SW 1271 (cell line): ENCODE measurements at regions not wholly inside any gene's neighbourhood (a gene's known extent, or its start where the extent isn't known, plus 50 kb on each side); places are given as distances from the start of the nearest gene placed in this dataset.

ENCODE experiments used
- DNase-seq, 2 experiments: peaks; one replicate each; lab custom pipeline; 2025; lab: John Stamatoyannopoulos, UW

DNA sequence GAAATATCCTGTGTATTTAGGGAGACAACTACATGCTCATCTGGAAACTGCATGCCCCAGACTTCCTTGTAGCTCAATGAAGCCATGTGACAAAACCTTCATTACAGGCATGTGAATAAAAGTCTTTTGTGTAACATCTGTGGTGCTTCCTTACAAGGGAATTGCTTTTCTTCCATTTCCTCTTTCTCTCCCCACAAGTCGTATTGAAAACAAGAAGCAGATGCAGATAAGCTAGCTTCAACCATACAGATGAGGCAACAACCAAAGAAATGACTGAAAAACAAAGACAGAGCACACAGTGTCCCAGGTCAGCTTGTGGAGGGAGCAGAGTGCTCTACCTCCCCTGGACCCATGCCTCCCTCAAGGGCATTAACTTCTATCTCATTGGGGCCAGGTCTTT lies 115.8 kb upstream of the INPP4B start:
- no peak for DNase-seq

DNA sequence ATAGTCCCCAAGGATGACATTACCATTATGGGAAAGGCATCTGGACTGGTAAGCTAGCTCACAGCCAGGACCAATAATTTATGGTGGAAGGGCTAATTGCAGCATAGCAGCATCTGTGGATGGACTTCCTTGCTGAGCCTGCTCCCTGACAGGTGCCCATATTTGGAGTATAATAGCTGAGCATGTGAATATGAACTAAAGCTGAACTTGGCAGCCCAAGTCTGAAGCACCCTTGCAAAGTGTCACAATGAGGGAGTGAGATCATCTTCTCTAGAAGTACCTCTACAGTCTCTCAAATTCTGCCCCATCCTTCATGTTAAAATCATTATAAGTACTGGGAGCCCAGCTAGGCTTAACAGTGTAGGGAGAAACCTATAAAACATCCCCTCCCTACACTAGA lies 128.2 kb upstream of the INPP4B start:
- DNase-seq = no peak

DNA sequence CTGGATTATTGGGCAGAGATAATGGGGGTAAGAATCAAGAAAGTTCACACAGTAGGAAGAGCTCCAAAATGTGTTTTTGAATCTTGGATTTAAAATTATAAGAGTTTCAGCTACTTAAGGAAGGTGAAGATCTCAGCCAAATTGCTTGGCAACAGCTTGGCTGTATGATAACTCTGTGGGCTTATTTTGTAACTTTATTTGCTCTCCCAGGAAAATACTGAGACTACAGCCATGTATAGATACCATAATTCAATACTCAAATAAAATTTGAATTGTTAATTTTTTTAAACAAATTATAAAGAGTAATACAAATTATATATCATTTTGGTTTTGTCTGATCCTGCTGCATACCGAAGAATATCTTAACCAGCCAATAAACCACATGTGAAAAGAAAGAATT lies 129.5 kb upstream of the INPP4B start:
- no peak for DNase-seq

DNA sequence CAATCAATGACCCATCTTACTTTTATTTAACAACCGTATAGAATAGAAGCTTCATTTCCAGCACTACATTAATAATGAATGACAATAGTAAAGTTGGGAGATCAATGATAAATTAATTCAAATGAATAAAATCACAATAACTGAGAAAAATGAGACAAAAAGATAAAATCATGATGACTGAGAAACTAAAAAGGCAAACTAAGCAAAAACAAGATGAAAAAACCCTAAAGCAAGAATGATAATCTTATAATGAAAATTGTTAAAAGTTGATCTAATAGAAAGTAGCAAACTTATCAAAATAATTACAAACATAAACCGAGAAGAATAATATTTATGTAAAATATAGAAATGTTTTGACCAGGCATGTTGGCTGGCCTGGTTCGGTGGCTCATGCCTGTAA lies 130.4 kb upstream of the INPP4B start:
- DNase-seq = no peak

DNA sequence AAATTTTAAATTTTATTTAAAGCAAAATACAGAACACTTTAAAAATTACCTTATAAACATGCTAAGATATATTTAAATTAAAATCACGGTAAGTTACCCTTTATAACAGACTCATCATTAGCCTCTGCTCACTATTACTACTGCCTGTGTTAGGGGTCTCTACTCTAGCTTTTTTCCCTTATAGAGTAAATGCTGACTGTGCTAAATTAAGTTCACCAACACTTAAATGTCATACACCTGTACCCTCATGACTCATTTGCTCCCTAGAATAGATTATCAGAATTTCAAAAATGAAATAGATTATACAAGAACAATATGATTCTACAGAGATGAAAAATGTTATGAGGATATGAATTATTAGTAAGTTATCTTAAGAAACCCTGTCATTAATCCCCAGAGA lies 131.1 kb upstream of the INPP4B start:
- DNase-seq = no peak

DNA sequence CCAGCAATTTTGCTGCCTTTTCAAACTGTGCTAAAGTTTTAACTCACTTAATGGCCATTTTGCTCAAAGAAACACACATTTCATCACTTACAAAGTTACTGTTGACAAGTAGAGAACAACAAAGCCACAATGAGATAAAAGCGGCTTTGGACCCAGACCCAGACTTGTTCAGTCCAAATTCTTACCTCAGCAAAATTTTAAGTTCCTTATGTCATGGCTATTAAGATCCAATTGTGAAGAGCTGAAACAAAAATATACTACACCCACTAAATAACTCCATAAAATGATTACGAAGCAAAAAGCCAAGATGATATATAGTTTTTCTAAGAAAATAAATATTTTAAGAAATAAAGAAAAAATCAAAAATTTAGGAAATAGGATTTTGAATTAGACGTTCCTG lies 137.0 kb upstream of the INPP4B start:
- no peak for DNase-seq

DNA sequence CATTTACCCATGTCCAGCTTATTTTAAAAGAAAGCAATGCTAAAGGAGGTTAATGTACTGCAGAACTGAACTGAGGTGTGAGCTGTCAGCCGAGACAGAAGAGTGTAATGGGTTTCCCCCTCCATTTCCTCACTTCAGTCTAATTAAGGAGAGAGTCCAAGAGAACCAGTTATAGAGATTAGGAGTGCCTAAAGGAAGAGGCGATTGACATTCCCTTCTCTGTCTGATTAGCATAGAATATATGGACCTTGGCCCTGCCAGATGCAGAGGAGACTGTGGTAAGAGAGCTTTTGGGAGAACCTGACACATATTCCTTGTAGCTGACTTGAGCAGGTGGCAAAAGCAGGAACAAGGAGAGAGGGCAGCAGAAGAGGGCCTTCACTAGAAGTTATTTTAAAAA lies 137.5 kb upstream of the INPP4B start:
- no peak for DNase-seq

DNA sequence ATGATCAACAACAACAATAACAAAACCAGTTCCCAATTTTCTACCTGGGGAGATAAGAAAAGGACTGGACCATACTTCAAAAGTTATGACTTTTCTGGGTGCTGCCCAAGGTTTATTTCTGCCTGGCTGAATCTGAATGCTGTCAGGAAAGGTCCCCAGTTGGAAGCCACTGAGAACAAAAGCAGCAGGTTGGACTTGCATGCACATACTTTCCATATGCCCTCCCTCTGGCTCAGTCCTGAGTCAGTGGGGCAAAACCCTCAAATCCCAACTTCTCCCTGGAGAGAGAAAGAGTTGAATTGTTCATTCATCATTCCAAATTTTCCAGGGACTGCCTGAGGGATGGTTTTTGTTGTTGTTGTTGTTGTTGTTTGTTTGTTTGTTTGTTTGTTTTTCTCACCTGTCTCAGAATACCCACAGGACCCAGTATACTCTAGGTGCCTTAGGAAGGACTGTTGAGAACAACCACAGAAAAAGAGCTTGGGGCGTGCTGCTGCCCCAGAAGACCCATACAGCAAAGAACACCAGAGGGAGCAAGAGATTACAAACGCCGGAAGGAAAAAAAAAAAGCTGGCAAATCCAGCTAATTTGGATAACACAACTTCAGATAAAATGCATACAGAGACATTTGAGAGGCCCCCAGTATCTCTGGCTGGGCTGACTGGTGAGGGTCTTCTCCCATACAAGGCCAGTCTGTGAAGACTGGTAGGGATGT lies 138.9 kb upstream of the INPP4B start:
- peak in 1 of 2 experiments; percentile 2 for DNase-seq

DNA sequence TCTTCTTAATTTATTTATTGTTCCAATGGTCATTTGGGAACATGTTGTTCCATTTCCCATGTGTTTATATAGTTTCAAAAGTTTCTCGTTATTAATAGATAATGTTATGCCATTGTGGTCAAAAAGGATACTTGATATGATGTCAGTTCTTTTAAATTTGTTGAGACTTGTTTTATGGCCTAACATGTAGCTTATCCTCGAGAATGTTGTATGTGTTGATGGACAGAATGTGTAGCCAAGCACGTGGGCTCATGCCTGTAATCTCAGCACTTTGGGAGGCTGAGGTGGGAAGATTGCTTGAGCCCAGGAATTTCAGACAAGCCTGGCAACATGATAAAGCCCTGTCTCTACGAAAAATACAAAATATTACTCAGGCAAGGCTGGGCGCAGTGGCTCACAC lies 168.5 kb upstream of the USP38 start:
- DNase-seq = no peak

DNA sequence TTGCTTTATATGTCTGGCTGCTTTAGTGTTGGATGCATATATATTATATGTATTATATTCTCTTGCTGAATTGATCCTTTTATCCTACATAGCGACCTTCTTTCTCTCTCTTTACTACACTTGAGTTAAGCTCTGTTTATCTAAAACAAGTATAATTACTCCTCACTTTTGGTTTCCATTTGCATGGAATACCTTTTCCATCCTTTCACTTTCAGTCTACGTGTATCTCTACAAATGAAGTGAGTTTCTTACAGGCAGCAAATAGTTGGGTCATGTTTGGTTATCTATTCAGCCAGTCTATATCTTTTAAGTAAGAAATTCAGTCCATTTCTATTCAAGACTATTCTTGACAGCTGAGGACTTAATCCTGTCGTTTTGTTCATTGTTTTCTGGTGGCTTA lies 167.5 kb upstream of the USP38 start:
- no peak for DNase-seq

DNA sequence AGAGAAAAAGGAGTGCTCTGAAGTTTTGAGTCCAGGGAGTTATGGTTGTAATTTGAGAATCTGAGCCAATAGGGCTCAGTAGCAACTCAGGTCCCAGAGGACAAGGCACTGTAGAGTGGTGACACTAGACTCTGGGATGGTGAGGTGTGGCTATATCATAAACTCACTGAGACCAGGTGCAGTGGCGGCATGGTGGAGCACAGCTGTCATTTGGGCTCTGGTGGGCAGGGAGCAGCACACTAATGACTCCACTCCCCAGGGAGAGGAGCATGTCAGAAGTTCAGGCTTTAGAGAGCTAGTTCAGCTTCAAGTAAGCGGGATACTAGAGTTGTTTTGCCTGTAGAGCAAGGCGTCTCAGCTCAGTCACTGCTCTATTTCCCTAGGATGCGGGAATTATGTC lies 165.4 kb upstream of the USP38 start:
- DNase-seq = no peak

DNA sequence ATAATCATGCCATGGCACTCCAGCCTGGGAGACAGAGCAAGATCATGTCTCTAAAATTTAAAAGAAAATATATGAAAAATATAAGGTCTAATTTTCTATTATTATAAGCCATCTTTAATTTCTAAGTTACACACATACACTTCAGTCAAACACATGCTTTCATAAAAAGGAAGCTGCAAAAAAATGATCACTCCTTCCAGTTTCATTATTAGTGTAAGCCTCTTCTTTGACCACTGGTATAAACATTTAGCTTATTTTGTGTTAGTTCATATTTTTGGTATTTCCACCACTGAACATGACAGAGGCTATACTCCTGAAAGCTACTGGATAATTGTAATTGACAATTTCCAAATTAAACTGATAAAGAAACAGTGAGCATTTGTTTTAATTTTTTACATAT lies 163.3 kb upstream of the USP38 start:
- DNase-seq = no peak

DNA sequence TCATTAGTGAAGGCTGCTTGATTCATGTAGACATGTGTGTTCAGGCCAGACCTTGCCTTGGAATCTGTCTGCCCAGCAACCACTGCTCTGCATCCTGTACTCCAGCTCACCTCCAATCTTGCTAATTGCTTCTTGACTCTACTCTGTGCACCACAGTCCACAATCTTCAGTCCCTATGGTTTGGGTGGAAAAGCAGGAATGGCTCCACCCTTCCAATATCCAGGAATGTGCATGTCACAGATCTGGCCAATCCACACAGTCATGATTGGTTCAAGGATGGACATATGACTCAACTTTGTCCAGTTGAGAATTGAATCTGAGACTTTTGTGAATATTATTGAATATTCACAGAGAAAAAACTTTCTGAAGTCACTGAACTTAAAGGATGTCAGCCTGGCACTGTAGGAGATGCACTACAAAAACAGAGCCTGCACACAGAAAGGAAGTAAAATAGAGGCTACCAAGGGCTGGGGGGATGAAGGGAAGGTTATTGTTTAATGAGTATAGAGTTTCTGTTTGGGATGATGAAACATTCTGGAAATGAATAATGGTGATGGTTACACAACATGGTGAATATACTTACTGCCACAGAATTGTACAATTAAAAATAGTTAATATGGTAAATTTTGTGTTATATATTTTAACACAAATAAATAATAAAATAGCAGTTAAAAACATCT lies 161.3 kb upstream of the USP38 start:
- DNase-seq = no peak

DNA sequence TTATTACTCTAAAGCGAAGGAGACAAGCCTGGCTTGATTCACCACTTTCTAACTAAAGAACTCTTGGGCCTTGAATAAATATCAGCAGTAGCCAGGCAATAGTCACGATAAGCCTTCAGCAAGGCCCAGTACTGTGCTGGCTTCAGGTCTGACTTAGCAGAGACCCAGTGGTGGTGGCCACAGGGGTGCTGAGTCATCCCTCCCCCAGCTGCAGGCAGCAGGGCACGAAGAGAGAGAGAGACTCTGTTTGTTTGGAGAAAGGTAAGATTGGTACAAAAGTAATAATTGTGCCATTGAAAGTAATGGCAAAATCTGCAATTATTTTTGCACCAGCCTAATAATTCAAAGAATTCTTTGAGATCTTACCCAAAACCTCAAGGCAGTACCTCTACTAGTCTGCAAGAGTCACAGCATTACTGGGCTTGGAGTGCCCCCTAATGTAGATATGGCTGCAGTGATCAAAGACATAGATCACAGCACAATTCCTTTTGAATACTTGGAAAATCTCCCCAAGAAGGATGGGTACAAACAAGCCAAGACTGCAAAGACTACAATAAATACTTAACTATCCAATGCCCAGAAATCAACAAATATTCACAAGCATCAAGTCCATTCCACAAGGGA lies 159.5 kb upstream of the USP38 start:
- DNase-seq = no peak

DNA sequence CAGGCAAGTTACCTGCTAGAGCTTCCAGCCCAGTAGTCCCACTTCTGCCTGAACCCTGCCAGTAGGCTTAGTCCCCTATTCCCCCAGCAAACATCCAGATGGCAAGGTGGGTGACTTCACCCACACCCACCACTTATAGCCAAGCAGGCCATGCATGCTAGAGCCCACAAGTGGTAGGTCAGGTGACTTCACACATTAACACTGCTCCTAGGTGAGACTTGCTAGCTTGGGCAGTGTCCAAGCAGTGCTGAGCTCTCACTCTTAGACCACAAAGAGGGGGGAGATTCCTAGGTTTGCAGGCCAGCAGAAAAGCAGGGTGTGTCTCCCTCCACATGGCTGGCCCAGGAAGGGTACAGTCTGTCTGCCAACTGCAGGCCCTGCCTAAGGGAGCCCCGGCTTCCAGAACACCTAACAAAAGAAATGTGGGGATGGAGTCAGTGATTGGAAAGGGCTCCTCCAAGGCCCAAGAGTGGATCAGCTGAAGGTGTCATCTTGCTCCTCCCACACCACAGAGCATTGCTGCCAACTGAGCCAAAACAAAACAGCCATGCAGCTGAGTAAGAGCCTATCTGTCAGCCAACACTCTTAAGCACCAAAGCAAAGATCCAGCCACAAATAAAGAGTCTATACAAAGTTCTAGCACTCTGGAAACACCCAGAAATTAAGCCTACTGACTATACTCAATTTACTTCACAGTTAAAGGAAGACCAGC lies 158.1 kb upstream of the USP38 start:
- DNase-seq = no peak

DNA sequence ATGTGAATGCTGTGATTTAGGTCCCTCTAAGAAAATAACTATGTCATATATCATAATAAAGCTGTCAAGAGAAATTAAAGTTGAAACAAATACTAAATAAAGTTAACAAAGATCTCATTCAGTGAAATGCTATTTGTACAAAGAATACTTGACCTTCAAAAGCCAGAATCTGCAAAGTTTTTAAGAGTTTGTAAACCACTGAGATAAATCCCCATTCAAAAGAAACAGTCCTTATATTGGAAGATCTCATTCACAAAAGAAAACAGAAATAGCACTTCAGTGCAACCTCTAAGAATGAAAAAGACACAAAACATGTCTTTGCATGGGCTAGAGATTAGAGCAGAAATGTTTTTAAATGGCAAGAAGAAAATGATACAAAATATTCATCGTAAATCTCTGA lies 149.1 kb upstream of the USP38 start:
- DNase-seq = no peak

DNA sequence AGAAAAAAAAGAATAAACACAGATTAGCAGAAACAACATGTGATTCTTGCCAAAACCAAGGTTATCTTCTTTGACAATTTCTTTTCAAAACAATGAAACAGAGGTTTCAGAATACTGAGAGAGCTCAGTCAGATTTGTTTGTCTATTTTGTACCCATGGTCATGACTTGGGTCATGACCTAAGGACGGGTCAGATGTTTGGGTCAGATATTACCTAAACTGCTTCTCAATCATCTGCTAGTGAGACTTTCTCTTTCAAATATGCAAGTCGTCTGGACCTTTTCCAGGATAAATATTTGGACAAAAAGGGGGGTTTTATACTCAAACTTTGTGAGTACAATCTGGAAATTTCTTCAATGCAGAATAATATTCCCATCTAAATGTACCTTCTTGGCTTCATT lies 148.3 kb upstream of the USP38 start:
- no peak for DNase-seq

DNA sequence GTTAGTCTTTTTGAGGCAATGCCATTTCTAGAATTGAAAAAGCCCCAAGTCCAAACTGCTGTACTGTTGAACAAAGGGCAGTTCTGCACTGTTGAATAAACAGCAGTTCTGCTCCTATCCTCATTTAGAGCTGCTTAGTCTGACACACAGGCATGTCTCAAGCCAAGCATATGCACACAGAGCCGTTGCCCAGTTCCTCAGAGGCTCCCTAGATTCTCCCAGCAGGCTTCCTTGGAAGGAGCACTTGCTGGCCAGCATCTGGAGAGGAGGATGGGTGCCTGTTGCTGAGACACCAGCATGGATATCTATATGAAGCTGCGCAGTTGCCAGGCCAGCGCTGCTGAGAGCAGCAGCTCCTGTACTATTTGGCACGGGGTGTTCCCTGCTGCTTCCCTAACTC lies 138.3 kb upstream of the USP38 start:
- no peak for DNase-seq

DNA sequence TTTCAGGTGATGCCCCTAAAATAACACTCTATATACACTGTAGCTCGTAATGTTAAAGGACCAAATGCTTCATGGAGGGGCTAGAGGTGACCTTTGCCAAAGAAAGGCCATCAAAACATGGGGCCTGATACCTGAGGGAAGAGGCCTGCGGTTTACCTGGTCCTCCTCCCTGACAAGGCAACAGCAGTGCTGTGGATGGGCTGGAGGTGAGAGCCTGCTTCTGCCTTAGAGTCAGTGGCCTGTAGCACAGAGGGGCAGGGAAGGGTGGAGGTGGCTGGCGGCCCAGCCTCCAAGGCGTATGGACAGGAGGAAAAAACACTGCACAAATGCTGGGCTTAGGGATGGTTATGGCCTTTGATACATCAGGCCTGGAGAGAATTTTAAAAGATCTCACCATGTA lies 137.8 kb upstream of the USP38 start:
- DNase-seq = no peak

DNA sequence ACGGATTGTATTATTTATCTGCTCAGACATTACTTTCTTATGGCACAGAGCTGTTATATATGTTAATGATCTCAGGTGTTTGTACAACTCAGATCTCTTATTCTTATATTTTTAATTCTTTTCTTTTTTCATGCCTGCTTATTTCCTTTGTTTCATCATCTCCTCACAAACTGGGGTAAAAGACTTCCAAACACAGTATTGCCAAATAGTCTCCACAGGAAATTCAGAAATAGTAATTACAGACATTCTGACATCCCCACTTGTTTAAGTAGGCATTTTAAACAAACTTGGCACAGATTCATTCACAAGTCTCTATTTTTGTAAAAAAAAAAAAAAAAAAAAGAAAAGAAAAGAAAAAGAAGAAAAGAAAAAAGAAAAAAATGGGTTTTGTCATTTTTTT lies 129.7 kb upstream of the USP38 start:
- no peak for DNase-seq

DNA sequence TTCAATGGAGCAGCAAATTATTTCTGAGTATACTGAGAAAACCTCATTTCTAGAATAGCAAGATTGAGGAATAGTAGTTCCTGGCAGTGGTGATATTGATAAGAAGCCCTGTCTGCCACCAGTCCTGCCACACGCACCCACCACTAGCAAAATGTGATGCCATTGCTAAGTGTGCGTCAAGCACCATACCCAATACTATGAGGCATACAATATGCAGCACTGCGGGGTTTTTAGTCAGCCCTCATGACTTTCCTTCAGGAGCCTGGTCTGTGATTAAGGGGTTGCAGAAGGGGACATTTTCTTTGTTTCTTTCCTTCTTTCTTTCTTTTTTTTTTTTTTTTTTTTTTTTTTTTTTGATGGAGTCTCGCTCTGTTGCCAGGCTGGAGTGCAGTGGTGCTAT lies 128.7 kb upstream of the USP38 start:
- no peak for DNase-seq

DNA sequence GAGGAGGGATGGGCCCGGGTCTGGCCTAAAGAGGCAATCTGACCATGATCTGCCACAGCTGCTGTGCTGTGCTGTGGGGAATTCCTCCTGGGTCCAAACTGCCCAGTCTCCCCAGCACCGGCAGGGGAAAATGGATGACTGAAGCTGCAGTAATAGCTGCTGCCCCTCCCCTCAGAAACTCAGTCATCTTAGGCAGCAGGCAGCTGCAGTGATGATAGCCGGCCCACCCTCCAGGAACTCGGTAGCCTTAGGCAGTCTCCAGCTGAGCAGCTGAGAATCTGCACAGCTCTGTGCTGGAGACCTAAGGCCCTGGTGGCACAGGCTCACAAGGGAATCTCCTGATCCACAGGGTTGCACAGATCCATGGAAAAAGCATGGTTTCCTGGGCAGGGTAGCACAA lies 113.4 kb upstream of the USP38 start:
- DNase-seq = no peak

DNA sequence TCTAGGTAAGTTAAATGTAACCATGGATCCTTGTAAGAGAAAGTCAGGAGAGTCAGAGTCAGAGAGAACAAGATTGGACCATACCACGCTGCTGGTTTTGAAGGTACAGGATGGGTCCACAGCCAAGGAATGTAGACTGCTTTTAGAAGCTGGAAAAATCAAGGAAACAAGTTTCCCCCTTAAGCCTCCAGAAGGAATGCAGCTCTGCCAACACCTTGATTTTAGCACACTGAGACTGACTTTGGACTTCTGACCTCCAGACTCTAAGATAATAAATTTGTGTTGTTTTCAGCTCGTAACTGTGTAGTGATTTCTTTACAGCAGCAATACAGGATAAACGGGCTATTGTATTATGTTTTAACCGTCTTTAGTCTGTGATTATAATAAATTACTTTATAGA lies 108.0 kb upstream of the USP38 start:
- DNase-seq = no peak
